H9 (cell line): ENCODE measurements at regions not wholly inside any gene's neighbourhood (a gene's known extent, or its start where the extent isn't known, plus 50 kb on each side); places are given as distances from the start of the nearest gene placed in this dataset.

Experiments
- DNase-seq: peaks from one replicate; pipeline ENCODE4 v3.0.0-alpha.2; 2017
- H2AFZ ChIP-seq: one replicate; pipeline ENCODE4 v1.6.1; 2013; ENCODE audit warnings: mild to moderate bottlenecking, low read length, control low read depth, moderate library complexity
- H2AK5ac ChIP-seq: 2 replicates; pipeline ENCODE4 v1.6.1; 2013; ENCODE audit warnings: low read length, control low read depth, mixed read lengths; ENCODE audit not compliant: insufficient read length
- H2BK120ac ChIP-seq: one replicate; pipeline ENCODE4 v1.6.1; 2013; ENCODE audit warnings: low read depth, mild to moderate bottlenecking, low read length, control low read depth, inconsistent platforms; ENCODE audit not compliant: poor library complexity, severe bottlenecking
- H2BK12ac ChIP-seq: 2 replicates; pipeline ENCODE4 v1.6.1; 2013; ENCODE audit warnings: low read length, control low read depth, mixed read lengths, low read depth; ENCODE audit not compliant: insufficient read length
- H2BK15ac ChIP-seq: 2 replicates; pipeline ENCODE4 v1.6.1; 2013; ENCODE audit warnings: low read depth, low read length, control low read depth
- H2BK20ac ChIP-seq: one replicate; pipeline ENCODE4 v1.6.1; 2013; ENCODE audit warnings: low read depth, mild to moderate bottlenecking, low read length, control low read depth, inconsistent platforms; ENCODE audit not compliant: poor library complexity, severe bottlenecking
- H2BK5ac ChIP-seq: 2 replicates; pipeline ENCODE4 v1.6.1; 2013; ENCODE audit warnings: low read length, control low read depth, mixed read lengths; ENCODE audit not compliant: insufficient read length
- H3K14ac ChIP-seq: 2 replicates; pipeline ENCODE4 v1.6.1; 2013; ENCODE audit warnings: low read length, control low read depth; ENCODE audit not compliant: insufficient read depth
- H3K18ac ChIP-seq: 2 replicates; pipeline ENCODE4 v1.6.1; 2013; ENCODE audit warnings: low read depth, mild to moderate bottlenecking, mixed read lengths, low read length, control low read depth; ENCODE audit not compliant: insufficient read length
- H3K23ac ChIP-seq: 2 replicates; pipeline ENCODE4 v1.6.1; 2013; ENCODE audit warnings: low read length, control low read depth, mixed read lengths, low read depth; ENCODE audit not compliant: insufficient read length
- H3K23me2 ChIP-seq: 2 replicates; pipeline ENCODE4 v1.6.1; 2013; ENCODE audit warnings: low read depth, mild to moderate bottlenecking, mixed read lengths, low read length, control low read depth; ENCODE audit not compliant: insufficient read length, poor library complexity, severe bottlenecking
- H3K27ac ChIP-seq: 2 replicates; pipeline ENCODE4 v1.5.1; 2013; ENCODE audit warnings: low read length, control low read depth, mixed read lengths, low read depth; ENCODE audit not compliant: insufficient read length
- H3K27me3 ChIP-seq: 2 replicates; pipeline ENCODE4 v1.6.1; 2013; ENCODE audit warnings: low read length, control low read depth, inconsistent platforms; ENCODE audit not compliant: insufficient read depth
- H3K4ac ChIP-seq: 2 replicates; pipeline ENCODE4 v1.6.1; 2013; ENCODE audit warnings: low read depth, mild to moderate bottlenecking, control low read depth, inconsistent platforms, low read length, moderate library complexity
- H3K4me1 ChIP-seq: 2 replicates; pipeline ENCODE4 v1.6.1; 2013; ENCODE audit warnings: low read length, control low read depth, inconsistent platforms; ENCODE audit not compliant: insufficient read depth
- H3K4me2 ChIP-seq: 2 replicates; pipeline ENCODE4 v1.6.1; 2013; ENCODE audit warnings: low read length, control low read depth, mixed read lengths; ENCODE audit not compliant: insufficient read length, insufficient read depth
- H3K56ac ChIP-seq: 2 replicates; pipeline ENCODE4 v1.6.1; 2013; ENCODE audit warnings: low read depth, mild to moderate bottlenecking, mixed read lengths, low read length, control low read depth; ENCODE audit not compliant: insufficient read length
- H3K79me1 ChIP-seq: 2 replicates; pipeline ENCODE4 v1.6.1; 2013; ENCODE audit warnings: low read depth, mild to moderate bottlenecking, moderate library complexity, low read length, control low read depth, inconsistent platforms; ENCODE audit not compliant: insufficient read depth, poor library complexity, severe bottlenecking
- H3K79me2 ChIP-seq: 2 replicates; pipeline ENCODE4 v1.6.1; 2013; ENCODE audit warnings: low read length, control low read depth, inconsistent platforms; ENCODE audit not compliant: insufficient read depth
- H3K9ac ChIP-seq: 2 replicates; pipeline ENCODE4 v1.6.1; 2013; ENCODE audit warnings: low read length, control low read depth, mixed read lengths; ENCODE audit not compliant: insufficient read length; ENCODE audit errors: extremely low read depth
- H3K9me3 ChIP-seq: one replicate; pipeline ENCODE4 v1.6.1; 2013; ENCODE audit warnings: low read depth, low read length, inconsistent platforms; ENCODE audit not compliant: control insufficient read depth
- H3T11ph ChIP-seq: one replicate; pipeline ENCODE4 v1.6.1; 2013; ENCODE audit warnings: mild to moderate bottlenecking, low read length, control low read depth, inconsistent platforms
- H4K20me1 ChIP-seq: one replicate; pipeline ENCODE4 v1.6.1; 2013; ENCODE audit not compliant: control insufficient read depth, insufficient read length, insufficient read depth
- H4K5ac ChIP-seq: 2 replicates; pipeline ENCODE4 v1.6.1; 2013; ENCODE audit warnings: low read depth, mild to moderate bottlenecking, mixed read lengths, low read length, control low read depth; ENCODE audit not compliant: insufficient read length
- H4K8ac ChIP-seq: replicated peaks from 2 replicates; pipeline ENCODE4 v1.6.1; 2013; ENCODE audit warnings: low read length, control low read depth, mixed read lengths, low read depth; ENCODE audit not compliant: insufficient read length
- H4K91ac ChIP-seq: 2 replicates; pipeline ENCODE4 v1.6.1; 2013; ENCODE audit warnings: low read depth, mild to moderate bottlenecking, moderate library complexity, mixed read lengths, low read length, control low read depth; ENCODE audit not compliant: insufficient read length
- H3K27ac Mint-ChIP-seq, 3 experiments: 2 replicates in 2 of 3; 3 replicates in 1 of 3; pipeline ENCODE4 v1.8.0; 2020 to 2021; ENCODE audit warnings: mixed read lengths in 3 of 3, mild to moderate bottlenecking in 1 of 3, moderate library complexity in 1 of 3
- H3K27me3 Mint-ChIP-seq: 2 replicates; pipeline ENCODE4 v1.8.0; 2021; ENCODE audit warnings: low read depth, mild to moderate bottlenecking, moderate library complexity, mixed read lengths
- H3K36me3 Mint-ChIP-seq, 3 experiments: 2 replicates in 2 of 3; 3 replicates in 1 of 3; pipeline ENCODE4 v1.8.0; 2020 to 2021; ENCODE audit warnings: low read depth in 3 of 3, mixed read lengths in 3 of 3; ENCODE audit not compliant: insufficient read depth in 1 of 3
- H3K4me1 Mint-ChIP-seq, 2 experiments: 2 replicates each; pipeline ENCODE4 v1.8.0; 2020; ENCODE audit warnings: mixed read lengths in 2 of 2
- H3K4me3 Mint-ChIP-seq, 2 experiments: 2 replicates in 1 of 2; 3 replicates in 1 of 2; pipeline ENCODE4 v1.8.0; 2020 to 2021; ENCODE audit warnings: mild to moderate bottlenecking in 2 of 2, mixed read lengths in 2 of 2, moderate library complexity in 1 of 2
- H3K9me3 Mint-ChIP-seq, 2 experiments: 2 replicates in 1 of 2; 3 replicates in 1 of 2; pipeline ENCODE4 v1.8.0; 2020; ENCODE audit warnings: mild to moderate bottlenecking in 2 of 2, mixed read lengths in 2 of 2, moderate library complexity in 1 of 2
- WGBS: extraction: QIAGEN DNeasy Blood & Tissue Kit; methylation state at CpG from one replicate; pipeline ENCODE4 v1.1.7; 2013; ENCODE audit warnings: missing lambda C conversion rate, low lambda C conversion rate, mixed read lengths; ENCODE audit not compliant: insufficient read length; ENCODE audit errors: extremely low coverage; 5-methylcytosine and 5-hydroxymethylcytosine counted together
- TF ChIP-seq, protein P1 (sequence below): fragments of 200-600 bp; sonication (generic); conservative IDR thresholded peaks from 3 replicates; pipeline ENCODE4 v1.8.0; 2021; ENCODE audit warnings: antibody characterized with exemption, mild to moderate bottlenecking

DNA sequence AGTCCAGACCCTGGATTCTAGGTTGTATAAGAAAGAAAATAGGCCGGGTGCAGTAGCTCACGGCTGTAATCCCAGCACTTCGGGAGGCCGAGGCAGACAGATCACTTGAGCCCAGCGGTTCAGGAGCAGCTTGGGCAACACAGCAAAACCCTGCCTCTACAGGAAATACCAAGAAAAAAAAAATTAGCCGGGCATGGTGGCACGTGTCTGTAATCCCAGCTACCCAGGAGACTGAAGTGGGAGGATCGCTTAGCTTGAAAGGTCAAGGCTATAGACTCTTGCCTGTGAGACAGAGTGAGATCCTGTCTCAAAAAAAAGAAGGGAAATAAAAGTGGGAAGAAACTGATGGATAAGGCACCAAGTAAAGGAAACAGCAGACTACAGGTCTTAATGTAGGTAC, 287.9 kb upstream of the KLF14 start:
- H3T11ph ChIP-seq = no peak overlapping the region

More for the DNA sequence above, 287.9 kb upstream of the KLF14 start:
- Histone ChIP-seq H4K91ac (no peak overlapping the region), H3K4me1 (no peaks in the 10 kb centered on the region), H3K79me1 (peaks cover 2% of the 10 kb centered on the region), H3K27me3 (no peaks in the 10 kb centered on the region), H3K9me3 (no peaks in the 10 kb centered on the region), H3K79me2 (no peaks in the 10 kb centered on the region), H3K23me2 (no peaks in the 10 kb centered on the region), H2BK12ac (no peak overlapping the region), H2AK5ac (no peak overlapping the region), H4K20me1 (no peaks in the 10 kb centered on the region), H4K5ac (no peak overlapping the region), H3K9ac (no peak overlapping the region), H3K23ac (no peak overlapping the region), H3K14ac (no peak overlapping the region), H2BK20ac (no peak overlapping the region), H2BK15ac (no peak overlapping the region), H2AFZ (no peak overlapping the region), H3K27ac (no peak overlapping the region), H3K56ac (no peak overlapping the region), H4K8ac (no peak overlapping the region), H2BK5ac (no peak overlapping the region), H3K18ac (no peak overlapping the region), H2BK120ac (no peak overlapping the region), H3K4me2 (no peak overlapping the region), H3K4ac (no peak overlapping the region)
- Mint-ChIP-seq H3K9me3 (no peaks in the 10 kb centered on the region), H3K27ac (no peak overlapping the region; a peak in 1 of 7 replicates), H3K36me3 (no peaks in the 10 kb centered on the region; a peak in 1 of 7 replicates), H3K4me1 (peaks cover 0 to 1% of the 10 kb centered on the region in 2 experiments; a peak in 1 of 4 replicates), H3K27me3 (no peaks in the 10 kb centered on the region), H3K4me3 (no peak overlapping the region)
- WGBS = no CpG with 5 or more reads among the region's 8 CpGs
- DNase-seq = no peak
- TF ChIP-seq, protein P1, sequence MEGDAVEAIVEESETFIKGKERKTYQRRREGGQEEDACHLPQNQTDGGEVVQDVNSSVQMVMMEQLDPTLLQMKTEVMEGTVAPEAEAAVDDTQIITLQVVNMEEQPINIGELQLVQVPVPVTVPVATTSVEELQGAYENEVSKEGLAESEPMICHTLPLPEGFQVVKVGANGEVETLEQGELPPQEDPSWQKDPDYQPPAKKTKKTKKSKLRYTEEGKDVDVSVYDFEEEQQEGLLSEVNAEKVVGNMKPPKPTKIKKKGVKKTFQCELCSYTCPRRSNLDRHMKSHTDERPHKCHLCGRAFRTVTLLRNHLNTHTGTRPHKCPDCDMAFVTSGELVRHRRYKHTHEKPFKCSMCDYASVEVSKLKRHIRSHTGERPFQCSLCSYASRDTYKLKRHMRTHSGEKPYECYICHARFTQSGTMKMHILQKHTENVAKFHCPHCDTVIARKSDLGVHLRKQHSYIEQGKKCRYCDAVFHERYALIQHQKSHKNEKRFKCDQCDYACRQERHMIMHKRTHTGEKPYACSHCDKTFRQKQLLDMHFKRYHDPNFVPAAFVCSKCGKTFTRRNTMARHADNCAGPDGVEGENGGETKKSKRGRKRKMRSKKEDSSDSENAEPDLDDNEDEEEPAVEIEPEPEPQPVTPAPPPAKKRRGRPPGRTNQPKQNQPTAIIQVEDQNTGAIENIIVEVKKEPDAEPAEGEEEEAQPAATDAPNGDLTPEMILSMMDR = no peak
